ENCODE measurements at regions not wholly inside any gene's neighbourhood (a gene's known extent, or its start where the extent isn't known, plus 50 kb on each side); places are given as distances from the start of the nearest gene placed in this dataset.
"Not testable (repeated sequence)": the region's sequence is repeated elsewhere in the genome, so short reads cannot be mapped to it uniquely, and the experiment has no call there.

GRCh38 chr5:1651971-1652872 is 128.5 kb upstream of the LPCAT1 start:
- no peak for DNase-seq

GRCh38 chr5:1651250-1651649 is 127.5 kb upstream of the LPCAT1 start:
- DNase-seq = no peak

DNA sequence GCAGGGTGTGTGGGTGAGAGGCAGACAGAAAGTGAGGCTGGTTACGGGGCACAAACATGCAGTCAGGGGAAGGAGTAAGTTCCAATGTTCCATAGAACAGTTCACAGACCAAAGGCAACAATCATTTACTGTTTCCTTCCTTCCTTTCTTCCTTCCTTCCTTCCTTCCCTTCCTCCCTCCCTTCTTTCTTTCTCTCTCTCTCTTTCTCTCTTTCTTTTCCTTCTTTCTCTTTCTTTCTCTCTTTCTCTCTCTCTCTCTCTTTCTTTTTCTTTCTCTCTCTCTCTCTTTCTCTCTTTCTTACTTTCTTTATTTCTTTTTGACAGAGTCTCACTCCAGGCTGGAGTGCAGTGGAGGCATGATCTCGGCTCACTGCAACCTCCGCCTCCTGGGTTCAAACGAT is 125.8 kb upstream of the LPCAT1 start:
- no peak for DNase-seq

- DNase-seq = no peak
These were observed 125.0 kb upstream of the LPCAT1 start for GRCh38 chr5:1648806-1649205.

- no peak for DNase-seq
These were observed 123.8 kb upstream of the LPCAT1 start for GRCh38 chr5:1647580-1647979.

DNA sequence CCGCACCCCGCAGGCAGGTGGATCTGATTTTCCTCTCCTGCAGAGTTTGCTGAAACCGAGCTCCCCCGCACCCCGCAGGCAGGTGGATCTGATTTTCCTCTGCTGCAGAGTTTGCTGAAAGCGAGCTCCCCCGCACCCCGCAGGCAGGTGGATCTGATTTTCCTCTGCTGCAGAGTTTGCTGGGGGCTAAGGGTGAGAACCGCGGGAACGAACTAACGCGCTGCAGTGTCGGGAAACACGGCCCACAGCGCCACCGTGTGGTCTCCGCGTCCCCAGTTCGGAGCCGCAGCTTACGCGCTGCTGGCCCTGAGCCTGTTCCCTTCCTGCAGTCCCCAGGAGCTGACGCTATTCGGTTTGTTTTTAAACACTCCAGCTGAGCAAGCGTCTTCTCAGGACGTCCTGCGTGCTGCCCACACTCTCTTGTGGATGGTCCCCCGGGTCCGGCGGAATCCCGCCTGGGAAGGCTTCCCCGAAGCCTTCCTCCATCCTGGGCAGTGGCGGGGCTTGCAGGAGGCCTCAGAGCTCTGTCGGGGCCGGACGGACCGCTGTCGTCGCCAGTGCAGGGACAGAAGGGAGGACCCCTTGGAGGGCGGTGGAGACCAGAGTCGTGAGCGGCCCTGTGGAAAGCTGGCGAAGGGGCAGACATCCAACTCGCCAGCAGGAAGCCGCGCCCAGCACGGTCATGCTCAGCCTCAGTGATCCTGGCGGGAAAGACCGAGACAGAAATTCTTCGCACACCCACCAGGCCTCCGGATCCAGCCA is 121.2 kb upstream of the LPCAT1 start:
- DNase-seq = peak; percentile 74

DNA sequence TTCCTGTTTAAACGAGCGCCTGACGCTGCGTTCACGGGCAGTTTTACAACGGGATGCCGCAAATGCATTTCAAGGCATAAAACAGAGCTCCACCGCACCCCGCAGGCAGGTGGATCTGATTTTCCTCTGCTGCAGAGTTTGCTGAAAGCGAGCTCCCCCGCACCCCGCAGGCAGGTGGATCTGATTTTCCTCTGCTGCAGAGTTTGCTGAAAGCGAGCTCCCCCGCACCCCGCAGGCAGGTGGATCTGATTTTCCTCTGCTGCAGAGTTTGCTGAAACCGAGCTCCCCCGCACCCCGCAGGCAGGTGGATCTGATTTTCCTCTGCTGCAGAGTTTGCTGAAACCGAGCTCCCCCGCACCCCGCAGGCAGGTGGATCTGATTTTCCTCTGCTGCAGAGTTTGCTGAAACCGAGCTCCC is 120.6 kb upstream of the LPCAT1 start:
- not testable (repeated sequence) for DNase-seq

- no peak for DNase-seq
These were observed 120.1 kb upstream of the LPCAT1 start for GRCh38 chr5:1643651-1644392.

- no peak for DNase-seq
These were observed 118.9 kb upstream of the LPCAT1 start for GRCh38 chr5:1642621-1643061.

- DNase-seq = no peak
These were observed 118.5 kb upstream of the LPCAT1 start for GRCh38 chr5:1642221-1642620.

- peak; percentile 84 for DNase-seq
These were observed 117.9 kb upstream of the LPCAT1 start for GRCh38 chr5:1641560-1642166.

- no peak for DNase-seq
These were observed 117.3 kb upstream of the LPCAT1 start for GRCh38 chr5:1641041-1641440.

- DNase-seq = no peak
These were observed 116.7 kb upstream of the LPCAT1 start for GRCh38 chr5:1640421-1640881.

- DNase-seq = no peak
These were observed 116.0 kb upstream of the LPCAT1 start for GRCh38 chr5:1639757-1640156.

GRCh38 chr5:1638658-1639400 is 115.1 kb upstream of the LPCAT1 start:
- no peak for DNase-seq

DNA sequence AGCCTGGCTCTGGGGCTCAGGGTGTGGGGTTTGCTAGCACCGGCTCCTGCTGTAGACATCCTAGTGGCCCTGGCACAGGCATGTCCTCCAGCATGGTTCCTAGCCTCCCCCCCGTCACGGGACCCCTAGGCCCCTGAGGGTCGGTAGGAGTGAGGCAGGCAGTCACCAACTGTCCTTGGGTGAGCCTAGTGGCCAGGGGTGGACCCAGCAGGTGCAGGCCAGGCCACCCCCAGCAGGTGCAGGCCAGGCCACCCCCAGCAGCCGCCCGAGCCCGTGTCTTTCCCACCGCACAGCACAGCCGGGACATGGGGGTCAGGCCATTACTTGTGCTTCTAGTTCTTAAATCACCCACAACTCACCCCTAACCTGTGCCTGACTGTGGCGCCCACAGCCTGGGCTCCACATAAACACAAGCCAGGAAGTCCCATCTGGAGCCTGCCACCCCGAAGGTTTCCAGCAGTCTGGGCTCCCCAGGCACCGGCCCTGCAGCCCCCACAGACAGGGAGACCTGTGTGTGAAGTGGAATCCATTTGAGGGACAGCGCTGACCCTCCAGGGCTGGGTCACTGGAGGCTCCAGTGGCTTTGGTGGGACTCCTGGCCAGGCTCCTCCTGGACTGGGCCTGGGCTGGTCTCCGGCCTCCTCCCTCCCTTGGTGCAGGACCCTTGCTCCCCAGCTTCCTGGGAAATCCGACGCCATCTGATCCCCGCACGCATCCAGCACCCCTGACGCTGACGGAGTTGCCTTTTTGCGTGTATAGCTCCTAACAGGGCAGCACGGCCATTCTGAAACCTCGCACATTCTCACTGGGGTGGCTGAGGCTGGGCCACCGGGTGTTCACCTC is 114.1 kb upstream of the LPCAT1 start:
- no peak for DNase-seq

- no peak for DNase-seq
These were observed 113.3 kb upstream of the LPCAT1 start for GRCh38 chr5:1636981-1637638.

DNA sequence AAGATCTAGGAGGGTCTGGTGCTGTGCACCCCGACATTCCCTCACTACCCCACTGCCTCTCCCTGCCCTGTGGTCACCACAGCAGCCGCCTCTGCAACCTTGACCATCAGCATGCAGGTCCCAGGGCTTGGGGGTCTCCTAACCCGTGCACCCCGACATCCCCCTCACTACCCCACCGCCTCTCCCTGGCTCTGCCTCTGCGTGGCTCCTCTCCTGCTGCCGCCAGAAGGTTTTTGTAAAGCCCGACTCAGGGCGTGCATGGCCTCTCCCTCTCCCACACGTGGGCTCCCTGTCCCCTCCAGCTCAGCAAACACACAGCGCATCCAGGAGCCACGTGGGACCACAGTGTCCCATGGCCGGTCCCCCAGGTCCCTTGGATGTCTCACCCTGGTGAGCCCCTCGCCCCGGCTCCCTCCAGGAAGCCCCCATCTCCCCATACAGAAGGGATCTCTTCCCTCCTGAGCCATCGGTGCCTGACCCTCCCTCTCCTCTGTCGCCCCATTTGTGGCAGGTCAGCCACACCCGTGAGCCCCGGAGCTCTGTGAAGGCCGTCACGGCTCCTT is 112.5 kb upstream of the LPCAT1 start:
- not testable (repeated sequence) for DNase-seq

GRCh38 chr5:1635477-1635876 is 111.7 kb upstream of the LPCAT1 start:
- not testable (repeated sequence) for DNase-seq

- no peak for DNase-seq
These were observed 110.5 kb upstream of the LPCAT1 start for GRCh38 chr5:1634337-1634661.
